GM18870 (cell line): ENCODE measurements at regions not wholly inside any gene's neighbourhood (a gene's known extent, or its start where the extent isn't known, plus 50 kb on each side); places are given as distances from the start of the nearest gene placed in this dataset.

ENCODE experiments used
- ATAC-seq: cut with Tn5 transposase; IDR thresholded peaks from one replicate; pipeline ENCODE4 v1.9.1; 2021; ENCODE audit warnings: moderate library complexity; ENCODE audit not compliant: unreplicated experiment

- ATAC-seq: no peak
Observed at GRCh38 chr2:790634-791245, 113.5 kb upstream of the TMEM18 start.

- ATAC-seq: no peak
Observed at GRCh38 chr2:790081-790480, 112.9 kb upstream of the TMEM18 start.

- ATAC-seq: no peak
Observed at GRCh38 chr2:789529-789928, 112.3 kb upstream of the TMEM18 start.

- ATAC-seq: no peak
Observed at GRCh38 chr2:788227-789032, 111.2 kb upstream of the TMEM18 start.

- no peak for ATAC-seq
Observed at GRCh38 chr2:784753-785152, 107.5 kb upstream of the TMEM18 start.

GRCh38 chr2:780581-780980 lies 103.4 kb upstream of the TMEM18 start:
- ATAC-seq: no peak

- no peak for ATAC-seq
Observed at GRCh38 chr2:780002-780401, 102.8 kb upstream of the TMEM18 start.

- no peak for ATAC-seq
Observed at GRCh38 chr2:778731-779350, 101.6 kb upstream of the TMEM18 start.

GRCh38 chr2:777546-777945 lies 100.3 kb upstream of the TMEM18 start:
- ATAC-seq: no peak

GRCh38 chr2:777051-777450 lies 99.8 kb upstream of the TMEM18 start:
- ATAC-seq: no peak

- ATAC-seq: no peak
Observed at GRCh38 chr2:776487-776886, 99.3 kb upstream of the TMEM18 start.

GRCh38 chr2:776038-776437 lies 98.8 kb upstream of the TMEM18 start:
- no peak for ATAC-seq

GRCh38 chr2:774436-774835 lies 97.2 kb upstream of the TMEM18 start:
- no peak for ATAC-seq

- no peak for ATAC-seq
Observed at GRCh38 chr2:773256-774160, 96.3 kb upstream of the TMEM18 start.

GRCh38 chr2:771538-771937 lies 94.3 kb upstream of the TMEM18 start:
- ATAC-seq: no peak

- no peak for ATAC-seq
Observed at GRCh38 chr2:770776-771175, 93.6 kb upstream of the TMEM18 start.

- no peak for ATAC-seq
Observed at GRCh38 chr2:769771-770170, 92.6 kb upstream of the TMEM18 start.

GRCh38 chr2:768451-768850 lies 91.2 kb upstream of the TMEM18 start:
- ATAC-seq: no peak

- ATAC-seq: no peak
Observed at GRCh38 chr2:767944-768343, 90.7 kb upstream of the TMEM18 start.

GRCh38 chr2:767440-767839 lies 90.2 kb upstream of the TMEM18 start:
- no peak for ATAC-seq

GRCh38 chr2:766255-766654 lies 89.0 kb upstream of the TMEM18 start:
- ATAC-seq: no peak
